RWPE1 (cell line): ENCODE measurements at regions not wholly inside any gene's neighbourhood (a gene's known extent, or its start where the extent isn't known, plus 50 kb on each side); places are given as distances from the start of the nearest gene placed in this dataset.

Experiments
- CTCF ChIA-PET: fragments of 350-600 bp; sonication (Branson Sonifier 250); formaldehyde crosslinking; extraction: SDS; loops from one replicate; lab custom pipeline; 2021; lab: Yijun Ruan, JAX
- POLR2A ChIA-PET: fragments of 400-600 bp; formaldehyde crosslinking; extraction: SDS; loops from one replicate; lab custom pipeline; 2020; ENCODE audit warnings: antibody characterized with exemption; ENCODE audit not compliant: low non-redundant PET; lab: Yijun Ruan, JAX
- DNase-seq: peaks from one replicate; pipeline ENCODE4 v3.0.0; 2012; ENCODE audit warnings: low spot score
- H3K27ac ChIP-seq: fragments of 450-650 bp; 2 replicates; pipeline ENCODE4 v1.5.1; 2017
- TF ChIP-seq, protein P1 (sequence below): fragments of 450-650 bp; conservative IDR thresholded peaks from 2 replicates; pipeline ENCODE4 v1.5.1; 2017; ENCODE audit warnings: low read depth, mild to moderate bottlenecking

DNA sequence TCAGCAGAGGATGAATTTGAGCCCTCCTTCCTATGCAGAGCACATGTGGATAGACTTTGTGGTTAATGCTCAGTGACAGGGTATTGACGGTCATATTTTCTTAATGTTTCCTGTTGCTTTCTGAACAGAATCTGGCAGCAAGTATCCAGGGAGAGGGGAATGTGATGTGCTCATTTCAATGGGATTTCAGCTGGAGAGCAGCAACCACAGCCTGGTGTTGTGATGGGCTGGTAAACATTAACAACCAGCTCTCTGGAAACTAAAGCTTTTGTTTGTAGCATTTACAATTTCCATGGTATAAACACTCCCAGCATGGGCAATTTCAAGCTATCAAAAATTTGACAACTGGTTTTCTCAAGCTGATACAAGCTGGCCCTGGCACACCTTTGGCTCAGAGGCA is 215.9 kb downstream of the SH2D4B start:
- ChIA-PET POLR2A (interaction anchor here (0.8 kb wide), 1 partner anchor 1919 kb away, joined by 3 read pairs; no protein-coding TSS in a partner anchor), CTCF (no interaction called here)
- DNase-seq, result no peak
- H3K27ac ChIP-seq, result no peak overlapping the region
- TF ChIP-seq, protein P1, sequence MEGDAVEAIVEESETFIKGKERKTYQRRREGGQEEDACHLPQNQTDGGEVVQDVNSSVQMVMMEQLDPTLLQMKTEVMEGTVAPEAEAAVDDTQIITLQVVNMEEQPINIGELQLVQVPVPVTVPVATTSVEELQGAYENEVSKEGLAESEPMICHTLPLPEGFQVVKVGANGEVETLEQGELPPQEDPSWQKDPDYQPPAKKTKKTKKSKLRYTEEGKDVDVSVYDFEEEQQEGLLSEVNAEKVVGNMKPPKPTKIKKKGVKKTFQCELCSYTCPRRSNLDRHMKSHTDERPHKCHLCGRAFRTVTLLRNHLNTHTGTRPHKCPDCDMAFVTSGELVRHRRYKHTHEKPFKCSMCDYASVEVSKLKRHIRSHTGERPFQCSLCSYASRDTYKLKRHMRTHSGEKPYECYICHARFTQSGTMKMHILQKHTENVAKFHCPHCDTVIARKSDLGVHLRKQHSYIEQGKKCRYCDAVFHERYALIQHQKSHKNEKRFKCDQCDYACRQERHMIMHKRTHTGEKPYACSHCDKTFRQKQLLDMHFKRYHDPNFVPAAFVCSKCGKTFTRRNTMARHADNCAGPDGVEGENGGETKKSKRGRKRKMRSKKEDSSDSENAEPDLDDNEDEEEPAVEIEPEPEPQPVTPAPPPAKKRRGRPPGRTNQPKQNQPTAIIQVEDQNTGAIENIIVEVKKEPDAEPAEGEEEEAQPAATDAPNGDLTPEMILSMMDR, result no peak

DNA sequence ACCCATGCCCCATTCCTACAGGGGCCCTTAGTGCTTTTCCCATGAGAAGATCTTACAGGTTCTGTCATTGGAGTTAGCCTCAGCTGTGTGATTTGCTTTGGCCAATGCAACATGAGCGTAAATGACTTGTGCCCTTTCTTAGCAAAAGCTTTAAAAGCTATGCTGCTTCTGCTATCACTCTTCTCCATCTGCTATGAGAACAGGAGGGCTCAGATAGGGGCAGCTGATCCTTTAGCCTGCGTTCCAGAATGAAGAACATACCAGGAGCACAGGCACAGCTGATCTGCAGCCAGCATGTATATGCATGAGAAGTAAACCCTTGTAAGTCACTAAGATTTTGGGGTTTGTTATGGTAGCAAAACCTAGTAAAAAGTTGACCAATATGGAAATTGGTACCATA is 218.2 kb downstream of the SH2D4B start:
- POLR2A ChIA-PET, result no interaction called here
- no peak for DNase-seq
- H3K27ac ChIP-seq, result no peak overlapping the region
- TF ChIP-seq, protein P1, result no peak
- CTCF ChIA-PET, result no interaction called here

DNA sequence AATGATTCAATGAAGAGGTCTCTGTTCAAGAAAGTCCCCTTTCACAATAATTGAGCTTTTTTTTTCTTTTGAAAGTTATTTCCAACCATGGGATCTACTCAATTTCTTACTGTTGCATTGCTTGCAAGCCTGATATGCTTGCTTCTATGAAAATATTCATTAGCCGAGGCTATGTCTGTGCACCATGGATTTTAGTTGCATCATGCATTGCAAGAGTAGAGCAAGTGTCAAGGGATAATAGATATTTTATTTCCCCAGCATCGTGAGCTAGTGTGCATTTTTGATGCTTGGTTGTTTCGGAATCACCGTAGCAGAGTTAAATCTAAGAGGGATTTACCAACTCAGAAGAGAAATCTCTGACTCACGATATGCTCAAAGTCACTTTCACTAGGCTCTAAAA is 222.0 kb downstream of the SH2D4B start:
- TF ChIP-seq, protein P1, result no peak
- DNase-seq, result no peak
- ChIA-PET POLR2A (no interaction called here), CTCF (no interaction called here)
- no peak overlapping the region for H3K27ac ChIP-seq

DNA sequence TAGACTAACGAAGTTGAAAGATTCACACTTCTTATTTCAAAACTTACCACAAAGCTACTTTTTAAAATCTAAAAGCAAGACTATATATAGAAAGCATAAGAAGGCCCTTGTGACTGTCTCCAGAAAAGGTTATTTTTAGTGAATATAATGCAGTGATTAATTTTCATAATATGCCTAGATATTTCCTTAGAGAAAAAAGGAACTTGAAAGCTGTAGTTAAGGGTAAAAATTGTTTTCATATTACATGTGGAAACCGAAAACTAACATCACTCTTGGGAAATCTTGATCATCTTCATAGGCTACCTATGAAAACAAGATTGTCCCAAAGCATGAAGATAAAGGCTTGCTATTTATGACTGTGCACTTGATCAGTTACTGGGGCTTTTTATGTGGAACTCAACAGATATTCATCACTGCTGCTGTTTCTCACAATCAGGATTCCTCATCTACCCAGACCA is 223.2 kb downstream of the SH2D4B start:
- CTCF ChIA-PET, result interaction anchor here (0.5 kb wide), 1 partner anchor 144 kb away, joined by 5 read pairs; no protein-coding TSS in a partner anchor
- H3K27ac ChIP-seq, result no peak overlapping the region
- POLR2A ChIA-PET, result no interaction called here
- TF ChIP-seq, protein P1, result no peak
- DNase-seq, result no peak

DNA sequence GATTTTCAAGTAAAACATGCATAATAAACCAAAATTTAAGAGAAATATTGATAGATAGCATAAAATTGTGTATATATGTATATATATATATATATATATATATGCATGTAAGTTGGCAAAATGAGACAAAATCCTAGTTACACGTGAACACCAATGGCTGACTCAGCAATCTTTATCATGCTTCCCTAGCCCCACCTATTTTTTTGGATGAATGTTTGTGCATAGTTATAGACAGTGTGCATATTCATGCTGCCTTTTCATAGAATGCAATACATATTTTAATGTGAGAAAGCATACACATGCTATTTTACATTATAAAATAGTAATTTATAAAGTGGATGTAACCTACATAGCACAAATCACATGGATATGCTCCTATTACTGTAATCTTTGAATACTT is 230.3 kb downstream of the SH2D4B start:
- ChIA-PET CTCF (no interaction called here), POLR2A (no interaction called here)
- TF ChIP-seq, protein P1, result no peak
- H3K27ac ChIP-seq, result no peak overlapping the region
- DNase-seq, result no peak

DNA sequence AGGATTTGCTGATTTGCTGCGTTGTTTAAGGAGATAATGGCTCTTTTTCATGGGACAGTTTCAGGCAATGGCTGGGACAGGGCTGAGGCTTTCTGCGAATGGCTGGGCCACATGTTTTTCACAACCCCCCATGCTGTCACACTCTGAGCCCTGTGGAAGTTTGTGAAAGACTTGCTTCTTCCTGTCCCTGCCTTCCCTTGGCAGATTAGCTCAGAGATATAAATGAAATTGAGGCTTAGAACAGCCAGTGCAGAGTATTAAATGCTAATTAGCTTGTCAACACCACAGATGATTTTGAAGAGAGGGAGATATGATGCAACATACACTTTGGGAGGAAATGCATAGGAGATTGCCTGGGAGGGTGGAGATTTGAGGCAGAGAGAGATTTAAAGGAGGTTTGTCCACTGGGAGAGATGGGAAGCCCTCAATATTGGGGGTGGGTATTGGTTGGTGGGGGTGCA is 232.0 kb downstream of the SH2D4B start:
- DNase-seq, result no peak
- TF ChIP-seq, protein P1, result no peak
- POLR2A ChIA-PET, result no interaction called here
- CTCF ChIA-PET, result interaction anchor here (0.6 to 1.1 kb wide), 2 partner anchors 70 to 348 kb away, joined by 3 to 5 read pairs; no protein-coding TSS in a partner anchor
- no peak overlapping the region for H3K27ac ChIP-seq
